GM18511 (cell line): ENCODE measurements at regions not wholly inside any gene's neighbourhood (a gene's known extent, or its start where the extent isn't known, plus 50 kb on each side); places are given as distances from the start of the nearest gene placed in this dataset.
"Not testable (repeated sequence)": the region's sequence is repeated elsewhere in the genome, so short reads cannot be mapped to it uniquely, and the experiment has no call there.

Experiments used
- ATAC-seq: cut with Tn5 transposase; IDR thresholded peaks from one replicate; pipeline ENCODE4 v1.9.1; 2021; ENCODE audit warnings: mild to moderate bottlenecking, moderate library complexity; ENCODE audit not compliant: unreplicated experiment

DNA sequence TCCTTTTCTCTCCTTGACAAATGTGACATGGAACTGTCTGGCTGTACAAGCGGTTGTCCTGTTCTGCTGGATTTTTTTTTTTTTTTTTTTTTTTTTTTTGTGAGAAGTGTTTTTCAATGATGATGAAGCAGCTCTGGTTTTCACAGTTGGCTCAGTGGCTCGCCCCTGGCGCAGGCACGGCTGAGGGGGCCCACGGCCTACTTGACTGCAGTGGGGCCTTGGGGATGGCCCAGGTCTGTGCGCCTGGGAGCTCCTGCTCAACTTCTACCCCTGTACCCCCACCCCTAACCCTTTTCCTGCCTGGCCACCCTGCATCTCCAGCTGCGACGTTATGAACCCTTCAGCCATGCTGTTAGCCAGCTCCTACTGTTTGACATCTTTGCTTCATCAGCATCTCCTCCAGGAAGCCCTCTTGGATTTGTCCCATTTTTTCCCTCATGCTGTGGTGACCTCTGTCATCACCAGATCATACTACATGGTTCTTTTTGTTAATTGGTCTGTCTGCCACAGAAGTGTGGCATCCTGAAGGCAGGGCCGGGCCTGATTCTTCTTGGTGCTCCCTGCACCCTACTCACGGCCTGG, 167.9 kb downstream of the INHBB start:
- ATAC-seq: no peak

- no peak for ATAC-seq
These were observed 168.6 kb downstream of the INHBB start for GRCh38 chr2:120514521-120514920.

DNA sequence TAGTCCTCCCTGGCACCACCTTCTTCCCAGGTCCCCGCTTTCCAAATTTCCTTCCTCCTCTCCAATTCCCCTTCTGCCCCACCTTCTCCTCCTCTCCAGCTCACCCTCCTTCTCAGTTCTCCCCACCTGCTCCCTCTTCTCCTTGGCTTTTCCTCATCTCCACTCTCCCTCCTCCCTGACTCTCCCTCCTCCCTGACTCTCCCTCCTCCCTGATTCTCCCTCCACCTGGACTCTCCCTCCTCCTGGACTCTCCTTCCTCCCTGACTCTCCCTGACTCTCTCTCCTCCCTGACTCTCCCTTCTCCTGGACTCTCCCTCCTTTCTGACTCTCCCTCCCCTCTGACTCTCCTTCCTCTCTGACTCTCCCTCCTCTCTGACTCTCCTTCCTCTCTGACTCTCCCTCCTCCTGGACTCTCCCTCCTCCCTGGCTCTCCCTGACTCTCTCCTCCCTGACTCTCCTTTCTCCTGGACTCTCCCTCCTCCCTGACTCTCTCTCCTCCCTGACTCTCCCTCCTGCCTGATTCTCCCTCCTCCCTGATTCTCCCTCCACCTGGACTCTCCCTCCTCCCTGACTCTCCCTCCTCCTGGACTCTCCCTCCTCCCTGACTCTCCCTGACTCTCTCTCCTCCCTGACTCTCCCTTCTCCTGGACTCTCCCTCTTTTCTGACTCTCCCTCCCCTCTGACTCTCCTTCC, 169.3 kb downstream of the INHBB start:
- ATAC-seq: not testable (repeated sequence)

DNA sequence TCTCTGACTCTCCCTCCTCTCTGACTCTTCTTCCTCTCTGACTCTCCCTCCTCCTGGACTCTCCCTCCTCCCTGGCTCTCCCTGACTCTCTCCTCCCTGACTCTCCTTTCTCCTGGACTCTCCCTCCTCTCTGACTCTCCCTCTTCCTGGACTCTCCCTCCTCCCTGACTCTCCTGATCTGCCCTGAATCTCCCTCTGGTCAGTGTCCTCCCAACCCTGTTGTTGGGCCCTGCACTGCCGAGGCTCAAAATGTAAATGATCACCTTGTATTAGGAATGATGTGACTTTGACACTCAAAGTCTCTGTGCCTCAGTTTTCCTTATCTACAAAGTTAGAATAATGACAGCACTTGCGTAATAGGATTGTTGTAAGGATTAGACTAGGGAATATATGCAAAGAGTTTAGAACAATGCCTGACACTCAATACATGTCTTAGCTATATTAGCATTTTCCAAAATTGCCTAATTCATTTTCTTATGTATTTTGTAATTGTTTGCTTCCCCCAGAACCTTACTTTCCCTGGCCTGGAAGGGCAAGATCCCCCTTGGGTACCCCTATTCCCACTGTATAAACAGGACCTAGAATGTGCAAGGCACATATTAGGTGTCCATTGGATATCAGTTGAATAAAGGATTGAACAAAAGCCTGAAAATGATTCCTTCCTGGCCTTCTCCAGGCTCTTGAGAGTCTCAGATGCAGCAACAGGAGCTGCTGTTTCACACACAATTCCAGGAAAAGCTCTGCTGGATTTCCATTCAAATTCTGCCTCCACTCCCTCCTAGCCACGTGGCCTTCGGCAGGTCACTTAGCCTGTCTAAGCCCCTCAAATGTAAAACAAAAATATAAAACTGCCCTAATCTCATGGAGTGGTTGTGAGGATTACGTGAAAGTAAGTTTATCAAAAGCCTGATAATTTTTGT, 170.1 kb downstream of the INHBB start:
- no peak for ATAC-seq

DNA sequence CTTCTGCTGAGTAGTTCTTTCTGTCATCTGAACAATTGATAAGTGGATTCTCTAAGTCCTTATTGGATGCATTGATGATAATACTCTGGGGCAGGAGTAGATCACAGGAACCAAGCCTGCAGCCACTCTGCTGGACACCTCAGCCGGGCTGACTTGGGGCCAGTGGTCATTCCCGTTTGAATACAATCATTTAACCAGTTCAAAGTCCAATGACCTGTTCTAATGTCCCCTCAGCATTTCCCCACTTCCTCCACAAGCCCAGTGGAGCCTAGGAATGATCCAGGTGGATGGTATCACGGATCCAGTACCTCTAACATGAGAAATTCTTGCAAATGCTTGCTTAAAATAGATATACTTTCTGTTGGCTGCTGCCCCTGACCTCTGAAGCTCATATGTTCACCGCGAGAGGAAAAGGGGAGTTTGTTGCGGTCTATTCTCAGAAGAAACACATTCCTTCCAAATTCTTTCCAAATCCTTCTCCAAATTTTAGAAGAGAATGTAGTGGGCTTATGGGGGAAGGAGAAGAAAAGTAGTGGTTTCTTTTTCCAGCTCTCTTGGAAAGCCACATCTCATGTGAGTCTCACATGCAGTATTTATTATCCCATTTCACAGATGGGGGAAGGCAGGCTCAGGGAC, 170.9 kb downstream of the INHBB start:
- no peak for ATAC-seq

DNA sequence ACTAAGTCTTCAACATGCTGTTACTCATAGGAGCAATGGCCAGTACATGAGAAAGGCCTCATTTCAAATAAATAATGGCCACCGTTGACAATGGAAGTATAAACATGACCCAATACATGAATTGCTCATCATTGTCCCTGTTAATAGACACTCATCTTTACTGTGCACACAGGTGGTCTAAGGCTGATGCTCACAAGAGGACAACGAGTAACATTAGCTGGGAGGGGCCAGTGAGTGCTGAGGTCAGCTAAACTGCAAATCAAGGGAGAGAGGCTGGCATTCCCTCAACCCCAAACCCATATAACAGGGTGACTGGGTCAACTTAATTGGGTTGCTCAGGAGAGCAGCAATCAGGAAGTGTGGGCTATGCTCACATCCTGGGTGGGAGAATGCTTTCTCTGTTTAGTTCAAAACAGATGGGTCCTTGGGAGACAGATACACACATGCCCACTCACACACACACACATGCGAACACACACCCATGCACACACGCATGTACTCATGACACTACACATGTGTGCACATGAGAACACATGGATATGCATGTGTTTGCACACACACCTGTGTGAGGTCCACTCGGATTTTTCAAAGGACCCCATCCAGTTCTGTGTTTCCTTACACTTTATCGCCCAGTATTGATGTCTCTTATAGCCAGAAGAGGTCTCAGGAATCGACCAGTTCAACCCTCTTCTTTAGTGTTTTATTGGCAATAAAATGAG, 172.0 kb downstream of the INHBB start:
- ATAC-seq: no peak

DNA sequence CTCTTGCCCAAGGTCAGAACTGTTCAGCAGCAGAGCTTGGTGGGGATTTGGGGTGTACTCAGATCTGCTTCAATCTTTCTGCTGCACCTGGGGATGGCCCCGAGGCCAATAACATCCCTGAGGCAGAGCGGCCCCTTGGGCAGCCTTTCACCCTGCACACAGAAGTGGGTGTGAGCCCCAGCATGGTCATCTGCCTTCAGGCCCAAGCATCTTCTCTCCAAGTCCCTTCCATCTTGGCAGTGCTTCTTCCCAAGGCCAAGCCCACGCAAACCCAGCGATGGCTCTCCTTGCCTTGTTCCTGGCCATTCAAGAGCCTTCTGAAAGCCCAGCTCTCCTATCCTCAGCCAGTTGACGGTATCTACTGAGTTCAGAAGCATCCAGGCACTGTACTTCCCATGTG, 172.9 kb downstream of the INHBB start:
- ATAC-seq: no peak

GRCh38 chr2:120519469-120519868, 173.5 kb downstream of the INHBB start:
- ATAC-seq: no peak

DNA sequence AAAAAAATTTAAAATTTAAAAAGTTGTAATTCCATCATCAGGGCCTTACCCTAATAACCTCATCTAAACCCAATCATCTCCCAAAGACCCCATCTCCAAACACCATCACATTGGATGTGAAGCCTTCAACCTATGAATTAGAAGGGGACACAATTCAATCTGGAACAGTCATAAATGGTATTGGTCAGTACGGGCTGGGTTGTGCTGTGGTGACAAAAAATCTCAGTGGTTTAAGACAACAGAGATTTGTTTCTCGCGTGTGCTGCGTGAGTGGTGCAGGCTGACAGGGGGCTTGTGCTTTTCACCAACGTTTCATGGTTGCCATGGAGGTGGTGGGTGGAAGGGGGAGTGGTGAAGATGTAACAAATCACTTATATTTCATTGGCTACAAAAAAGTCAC, 174.5 kb downstream of the INHBB start:
- no peak for ATAC-seq

- ATAC-seq: no peak
These were observed 175.3 kb downstream of the INHBB start for GRCh38 chr2:120520929-120521912.

- no peak for ATAC-seq
These were observed 176.3 kb downstream of the INHBB start for GRCh38 chr2:120522151-120522751.

DNA sequence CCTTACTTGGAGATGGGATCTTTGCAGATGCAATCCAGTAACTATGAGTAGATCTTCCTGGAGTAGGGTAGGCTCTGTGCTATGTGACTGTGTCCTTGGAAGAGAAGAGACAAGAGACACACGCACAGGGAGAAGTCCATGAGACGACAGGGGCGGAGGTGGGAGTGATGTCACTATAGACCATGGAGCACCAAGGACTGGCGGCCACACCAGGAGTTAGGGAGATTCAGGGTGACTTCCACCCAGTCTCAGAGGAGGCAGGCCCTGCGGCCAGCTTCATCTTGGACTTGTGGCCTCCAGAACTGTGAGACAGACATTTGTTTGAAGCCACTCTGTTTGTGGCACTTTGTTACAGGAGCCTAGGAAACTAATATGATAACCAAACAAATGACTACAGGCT, 177.8 kb downstream of the INHBB start:
- ATAC-seq: no peak

- no peak for ATAC-seq
These were observed 178.2 kb downstream of the INHBB start for GRCh38 chr2:120524174-120524573.

GRCh38 chr2:120525056-120526046, 179.4 kb downstream of the INHBB start:
- no peak for ATAC-seq

GRCh38 chr2:120526047-120526562, 180.2 kb downstream of the INHBB start:
- ATAC-seq: no peak

GRCh38 chr2:120526997-120527945, 181.3 kb downstream of the INHBB start:
- no peak for ATAC-seq
